NCI-H446 (cell line): ENCODE measurements at regions not wholly inside any gene's neighbourhood (a gene's known extent, or its start where the extent isn't known, plus 50 kb on each side); places are given as distances from the start of the nearest gene placed in this dataset.
A peak's percentile ranks its signal among the peaks of the same experiment; 100 is the strongest.
"Not testable (repeated sequence)": the region's sequence is repeated elsewhere in the genome, so short reads cannot be mapped to it uniquely, and the experiment has no call there.

ENCODE experiments used
- DNase-seq, 2 experiments: peaks; one replicate each; lab custom pipeline; 2025; lab: John Stamatoyannopoulos, UW

- DNase-seq = no peak
Observed at GRCh38 chr5:24135536-24135935, 509.2 kb downstream of the CDH10 start.

DNA sequence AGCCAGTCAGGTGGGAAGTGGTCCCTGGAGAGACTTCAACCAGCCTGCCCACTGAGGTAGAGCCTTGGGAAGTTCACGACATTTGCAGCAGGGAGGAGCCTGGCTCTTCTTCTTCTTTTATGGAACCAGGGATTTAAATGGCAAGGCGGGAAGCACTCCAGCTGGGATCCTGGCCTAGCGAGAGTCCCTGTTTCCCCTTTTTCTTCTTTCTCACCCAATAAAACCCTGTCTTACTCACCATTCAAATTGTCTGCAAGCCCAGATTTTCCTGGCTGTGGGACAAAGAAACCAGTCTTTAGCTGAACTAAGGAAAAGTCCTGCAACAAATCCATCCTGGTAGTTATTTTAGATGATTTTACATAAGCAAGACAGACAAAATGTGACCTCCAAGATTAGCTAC lies 503.7 kb downstream of the CDH10 start:
- peak in 1 of 2 experiments; percentile 24 for DNase-seq

DNA sequence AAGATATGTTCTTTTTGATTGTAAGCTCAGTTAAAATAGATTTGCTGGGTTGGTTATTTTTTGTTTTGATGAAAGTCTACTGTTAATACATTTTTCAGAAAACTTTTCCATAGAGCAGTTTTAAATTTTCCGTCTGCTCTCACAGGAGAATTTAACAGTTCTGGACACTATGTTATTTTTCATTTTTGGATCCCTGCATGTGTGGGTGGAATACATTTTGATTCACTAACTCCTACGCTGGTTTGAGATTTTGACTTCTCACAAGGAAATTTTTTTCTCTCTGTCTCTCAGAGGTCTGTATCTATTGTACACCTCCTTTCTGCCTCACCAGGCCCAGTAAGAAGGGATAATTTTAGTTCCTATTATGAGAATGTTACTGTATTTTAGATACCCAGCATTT lies 502.4 kb downstream of the CDH10 start:
- no peak for DNase-seq

GRCh38 chr5:24145806-24146205 lies 499.0 kb downstream of the CDH10 start:
- no peak for DNase-seq

- no peak for DNase-seq
Observed at GRCh38 chr5:24161559-24161958, 483.2 kb downstream of the CDH10 start.

DNA sequence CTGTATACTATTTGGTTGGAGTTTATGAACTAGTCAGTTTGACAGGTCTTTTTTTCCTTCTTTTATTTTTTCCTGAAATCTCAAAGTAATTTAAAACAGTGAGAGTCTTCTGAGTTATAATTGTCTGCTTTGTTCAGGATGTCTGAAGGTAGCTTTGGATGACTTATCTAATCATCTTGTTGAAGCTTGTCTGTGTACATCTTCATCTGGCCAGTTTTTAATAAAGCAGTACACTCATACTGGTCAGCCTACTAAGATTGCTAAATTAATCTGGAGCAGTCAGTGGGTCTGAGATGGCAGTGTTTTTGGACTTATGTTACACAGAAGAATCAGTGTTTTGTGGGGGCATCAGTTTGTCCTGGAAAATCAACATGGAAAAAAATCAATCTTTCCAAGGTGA lies 482.4 kb downstream of the CDH10 start:
- DNase-seq = no peak

GRCh38 chr5:24163091-24163490 lies 481.7 kb downstream of the CDH10 start:
- DNase-seq = no peak

GRCh38 chr5:24167806-24168205 lies 477.0 kb downstream of the CDH10 start:
- no peak for DNase-seq

DNA sequence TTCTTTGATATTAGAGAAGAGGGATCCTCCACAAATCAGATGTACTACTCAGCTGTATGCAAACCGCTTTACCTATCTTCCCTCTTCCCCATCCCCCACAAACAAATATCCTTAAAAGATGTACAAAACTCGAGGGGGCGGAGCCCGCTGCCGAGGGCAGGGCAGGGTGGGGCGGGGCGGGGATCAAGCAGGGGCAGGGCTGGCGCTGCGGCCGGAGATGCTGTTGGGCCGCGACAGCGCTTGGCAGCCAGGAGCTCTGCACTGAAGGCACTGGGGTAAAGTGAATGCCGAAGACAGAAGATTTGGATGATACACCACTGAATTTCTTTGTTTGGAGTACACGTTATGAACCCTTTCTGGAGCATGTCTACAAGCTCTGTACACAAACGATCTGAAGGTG lies 474.8 kb downstream of the CDH10 start:
- no peak for DNase-seq

DNA sequence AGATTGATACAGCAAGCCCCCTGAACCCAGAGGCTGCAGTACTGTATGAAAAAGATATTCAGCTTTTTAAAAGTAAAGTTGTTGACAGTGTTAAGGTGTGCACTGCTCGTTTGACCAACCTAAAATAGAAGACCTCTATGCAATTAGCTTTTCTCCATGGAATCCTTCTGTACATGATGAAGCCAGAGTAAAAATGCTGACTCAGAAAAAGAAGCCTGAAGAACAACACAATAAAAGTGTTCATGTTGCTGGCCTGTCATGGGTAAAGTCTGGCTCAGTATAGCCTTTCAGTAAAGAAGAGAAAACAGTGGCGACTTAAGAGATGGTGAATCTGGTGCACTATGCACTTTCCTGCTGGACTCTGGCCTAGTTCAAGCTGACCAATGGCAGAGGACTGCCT lies 473.8 kb downstream of the CDH10 start:
- DNase-seq = not testable (repeated sequence)

DNA sequence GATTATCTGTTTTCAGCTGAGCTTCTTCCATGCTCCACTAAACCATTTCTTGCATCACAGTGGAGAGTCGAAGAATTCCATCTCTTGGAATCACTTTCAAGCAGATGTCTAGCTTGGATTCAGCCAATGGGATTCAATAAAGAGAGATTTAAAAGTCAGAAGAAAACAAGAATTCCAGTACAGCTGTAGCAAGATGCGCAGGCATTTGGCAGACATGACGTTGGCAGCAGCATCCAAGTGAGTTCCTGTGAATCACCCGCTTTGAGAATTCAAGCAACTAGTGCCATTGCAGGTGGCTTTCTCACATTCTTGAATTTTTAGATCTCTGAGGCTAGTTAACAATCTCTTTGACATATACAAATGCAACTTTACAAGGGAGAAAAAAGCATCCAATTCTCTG lies 467.0 kb downstream of the CDH10 start:
- DNase-seq = peak in 1 of 2 experiments; percentile 39

- DNase-seq = no peak
Observed at GRCh38 chr5:24183981-24184380, 460.8 kb downstream of the CDH10 start.

DNA sequence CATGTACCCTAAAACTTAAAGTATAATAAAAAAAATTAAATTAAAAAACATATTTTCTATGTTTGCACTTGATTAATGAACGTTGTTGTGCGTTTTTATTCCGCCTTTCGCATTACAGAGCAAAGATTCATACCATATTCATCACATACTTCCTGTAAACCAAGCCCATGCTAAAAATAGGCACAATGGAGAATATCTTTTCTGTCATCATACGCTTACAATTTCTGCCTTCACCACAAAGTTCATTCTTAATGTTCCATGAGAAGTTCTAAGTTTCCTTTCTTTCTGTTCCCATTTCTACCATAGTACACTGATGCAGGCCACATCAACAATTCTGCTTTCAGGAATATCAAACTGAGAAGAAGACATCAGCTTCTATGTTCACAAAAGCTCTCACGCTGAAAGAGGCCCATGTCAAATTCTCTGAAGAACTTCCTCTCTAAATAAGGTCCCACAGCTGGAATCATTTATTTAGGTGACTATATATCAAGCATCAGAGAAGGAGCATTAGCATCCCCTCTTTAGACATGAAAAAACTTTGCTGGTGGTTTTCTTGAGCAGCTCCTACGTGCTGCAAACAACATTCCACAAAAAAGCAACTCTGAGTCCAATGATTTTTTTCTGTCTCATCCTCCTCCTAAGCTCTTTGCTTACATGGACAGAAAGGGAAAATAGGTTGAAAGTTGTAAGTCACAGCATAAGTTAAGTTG lies 456.4 kb downstream of the CDH10 start:
- no peak for DNase-seq

DNA sequence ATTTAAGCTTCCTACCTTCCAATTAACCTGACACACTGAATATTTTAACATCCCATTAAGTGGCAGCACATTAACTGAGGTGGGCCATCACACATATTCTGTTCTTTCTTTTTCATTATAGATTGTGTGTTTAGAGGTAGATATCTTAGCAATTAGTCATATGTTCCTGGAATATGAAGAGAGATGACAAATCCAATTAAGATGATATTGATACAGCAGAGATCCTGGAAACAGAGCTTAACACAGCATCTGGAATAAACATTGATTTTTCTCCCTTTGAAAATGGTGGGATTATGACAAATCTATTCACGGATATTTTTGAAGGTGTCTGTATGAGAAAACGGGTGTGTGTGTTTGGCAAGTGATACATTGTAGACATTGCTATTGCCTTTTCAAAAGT lies 448.0 kb downstream of the CDH10 start:
- no peak for DNase-seq

DNA sequence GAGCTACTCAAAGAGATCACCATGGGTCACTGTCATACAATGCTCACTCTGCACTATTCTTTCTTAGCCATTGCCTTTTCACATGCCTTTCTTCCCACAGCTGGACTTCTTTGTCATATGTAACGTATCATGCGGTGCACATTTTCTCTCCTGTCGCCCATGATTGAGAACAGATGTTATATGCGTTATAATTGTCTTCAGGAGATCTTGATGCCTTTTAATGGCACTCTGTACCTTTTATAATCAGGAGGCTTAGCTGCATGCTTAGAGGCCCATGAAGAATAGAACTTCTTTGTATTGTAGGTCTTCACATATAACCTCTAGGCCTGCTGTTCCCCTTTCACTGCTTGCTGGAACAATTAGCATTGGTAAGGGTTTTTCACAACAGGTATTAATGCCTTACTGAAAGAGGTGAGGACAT lies 436.1 kb downstream of the CDH10 start:
- no peak for DNase-seq

- DNase-seq = no peak
Observed at GRCh38 chr5:24215114-24215513, 429.7 kb downstream of the CDH10 start.

DNA sequence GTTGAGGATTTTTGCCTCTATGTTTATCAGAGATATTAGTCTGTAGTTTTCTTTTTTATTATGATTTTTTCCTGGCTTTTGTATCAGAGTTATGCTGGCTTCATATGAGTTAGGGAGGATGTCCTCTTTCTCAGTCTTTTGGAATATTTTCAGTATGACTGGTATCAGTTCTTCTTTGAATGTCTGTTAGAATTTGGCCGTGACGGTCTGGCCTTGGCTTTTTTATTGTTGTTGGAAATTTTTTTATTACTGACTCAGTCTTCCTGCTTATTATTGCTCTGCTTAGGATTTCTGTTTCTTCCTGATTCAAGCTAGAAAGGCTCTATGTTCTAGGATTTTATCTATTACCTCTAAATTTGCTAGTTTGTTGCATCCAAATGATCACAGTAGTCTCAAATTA lies 421.9 kb downstream of the CDH10 start:
- no peak for DNase-seq

DNA sequence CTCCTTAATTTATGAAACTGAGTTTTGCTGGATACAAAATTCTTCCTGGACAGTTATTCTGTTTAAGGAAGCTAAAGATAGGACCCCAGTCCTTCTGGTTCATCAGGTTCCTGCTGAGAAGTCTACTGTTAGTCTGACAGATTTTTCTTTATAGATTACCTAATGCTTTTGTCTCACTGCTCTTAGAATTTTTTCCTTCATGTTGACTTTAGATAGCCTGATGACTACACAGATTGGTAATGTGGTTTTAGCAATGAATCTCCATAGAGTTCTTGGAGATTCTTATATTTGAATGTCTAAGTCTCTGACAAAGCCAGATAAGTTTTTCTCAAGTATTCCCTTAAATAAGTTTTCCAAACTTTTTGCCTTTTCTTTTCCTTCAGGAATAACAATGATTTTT lies 419.7 kb downstream of the CDH10 start:
- DNase-seq = no peak

DNA sequence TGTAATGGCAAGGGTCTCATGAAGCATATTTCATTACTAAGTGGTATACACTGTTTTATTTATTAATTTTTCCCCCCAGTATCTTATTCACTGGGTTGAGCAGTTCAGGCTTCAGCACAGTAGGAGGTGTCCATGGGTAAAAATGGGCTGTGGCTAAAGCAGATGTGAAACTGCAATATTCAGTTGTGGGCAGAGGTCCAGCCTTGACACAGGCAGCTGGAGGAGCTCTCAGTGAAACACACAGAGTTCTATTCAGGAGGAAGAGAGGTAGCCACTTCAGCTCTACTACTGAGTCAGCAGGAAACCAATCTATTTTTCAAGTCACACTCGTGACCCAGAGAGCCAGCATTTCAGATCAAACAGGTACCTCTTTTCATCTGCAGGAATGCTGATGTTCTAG lies 418.3 kb downstream of the CDH10 start:
- no peak for DNase-seq

- not testable (repeated sequence) for DNase-seq
Observed at GRCh38 chr5:24227881-24228280, 416.9 kb downstream of the CDH10 start.

GRCh38 chr5:24232041-24232440 lies 412.7 kb downstream of the CDH10 start:
- no peak for DNase-seq

DNA sequence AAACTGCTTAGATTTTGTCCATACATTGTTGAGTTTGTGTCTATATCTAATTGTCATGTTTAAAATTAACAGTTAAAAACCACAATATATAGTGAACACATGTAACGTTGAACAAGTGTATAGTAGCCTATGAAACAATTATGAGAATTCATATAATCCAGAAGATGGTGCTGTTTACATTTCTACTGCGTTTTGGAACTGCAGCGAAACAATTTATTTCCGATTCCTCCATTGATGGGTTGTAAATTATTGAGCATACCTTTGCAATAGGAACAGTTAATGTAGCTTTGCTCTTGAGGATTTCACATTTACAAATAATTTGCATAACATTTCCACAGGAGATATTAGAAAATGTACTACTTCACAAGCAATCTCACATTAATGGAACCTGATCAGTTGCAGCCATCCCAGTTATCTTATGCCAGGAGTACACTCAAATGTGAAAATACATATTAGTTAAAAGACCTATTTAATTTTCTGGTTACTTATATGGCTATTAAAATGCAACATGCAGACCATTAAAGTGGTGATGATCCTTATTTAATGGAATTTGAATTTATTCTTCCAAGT lies 411.8 kb downstream of the CDH10 start:
- DNase-seq = peak; percentile 10 to 47

DNA sequence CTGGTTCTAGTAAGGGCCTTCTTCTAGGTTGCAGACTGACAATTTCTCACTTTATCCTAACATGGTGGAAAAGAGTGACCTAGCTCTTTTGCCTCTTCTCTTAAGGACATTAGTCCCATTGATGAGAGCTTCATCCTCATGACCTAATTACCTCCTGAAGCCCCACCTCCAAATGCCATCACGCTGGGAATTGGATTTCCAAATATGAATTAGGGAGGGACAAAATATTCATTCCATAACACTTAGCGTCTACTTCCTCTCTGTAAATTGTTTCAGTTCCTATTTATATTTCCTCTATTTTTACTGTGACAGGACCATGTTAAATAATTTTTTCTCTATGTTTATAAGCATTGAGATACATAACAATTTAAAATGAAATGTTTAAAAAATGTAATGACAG lies 408.8 kb downstream of the CDH10 start:
- DNase-seq = no peak

- no peak for DNase-seq
Observed at GRCh38 chr5:24245821-24246220, 399.0 kb downstream of the CDH10 start.
